IPS-NIHi7 (cell line): ENCODE measurements at regions not wholly inside any gene's neighbourhood (a gene's known extent, or its start where the extent isn't known, plus 50 kb on each side); places are given as distances from the start of the nearest gene placed in this dataset.
A peak's percentile ranks its signal among the peaks of the same experiment; 100 is the strongest.

Experiments used
- DNase-seq: peaks from one replicate; pipeline ENCODE4 v3.0.0; 2012; ENCODE audit warnings: mixed read lengths; ENCODE audit errors: extremely low spot score

DNA sequence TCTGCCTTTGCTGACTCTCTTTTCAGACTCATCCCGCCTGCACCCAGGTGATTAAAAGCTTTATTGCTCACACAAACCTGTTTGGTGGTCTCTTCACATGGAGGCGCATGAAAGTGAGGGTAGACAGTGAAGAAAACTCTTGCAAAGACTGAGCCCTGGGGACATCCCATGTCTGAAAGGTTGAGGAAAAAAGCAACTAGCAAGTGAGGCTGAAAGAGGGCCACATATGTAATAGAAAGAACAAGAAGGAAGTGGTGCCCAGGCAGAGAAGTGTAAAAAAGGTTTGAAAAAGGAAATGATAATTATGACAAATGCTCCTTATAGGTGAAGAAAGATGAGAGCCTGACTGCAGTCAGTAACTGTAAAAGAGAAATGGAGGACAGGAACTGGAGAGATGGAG is 115.9 kb upstream of the NEK7 start:
- no peak for DNase-seq

DNA sequence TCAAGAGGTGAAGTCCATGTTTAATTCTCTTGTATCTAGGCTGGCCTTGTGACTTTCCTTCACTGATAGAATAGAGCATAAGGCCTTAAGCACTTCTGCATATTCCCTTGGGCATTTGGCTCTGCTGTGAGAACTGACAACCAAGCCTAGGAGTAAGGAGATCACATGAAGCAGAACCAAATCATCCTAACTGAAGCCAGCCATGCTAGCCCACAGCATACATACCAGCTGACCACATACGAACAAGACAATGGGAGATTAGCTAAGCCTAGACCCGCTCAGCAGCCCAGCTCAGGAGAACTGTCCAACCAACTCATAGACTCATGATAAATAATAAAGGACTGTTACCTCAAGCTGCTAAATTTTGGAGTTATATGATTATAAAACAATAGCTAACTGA is 114.6 kb upstream of the NEK7 start:
- no peak for DNase-seq

DNA sequence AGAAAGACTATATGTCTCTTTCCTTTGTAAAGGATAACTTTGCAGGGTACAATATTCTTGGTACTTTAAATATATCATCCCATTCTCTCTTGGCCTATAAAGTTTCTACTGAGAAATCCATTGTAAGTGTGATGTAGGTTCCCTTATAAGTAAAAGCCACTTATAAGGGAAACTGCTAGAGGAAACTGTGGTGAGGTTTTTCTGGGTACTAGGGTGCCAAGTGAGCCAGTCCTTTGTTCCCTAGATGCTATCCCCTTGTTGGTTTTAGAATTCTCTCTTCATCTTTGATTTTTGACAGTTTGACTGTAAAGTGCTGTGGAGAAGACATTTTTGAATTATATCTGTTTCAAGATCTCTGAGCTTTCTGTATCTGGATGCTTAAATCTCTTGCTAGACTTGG is 108.9 kb upstream of the NEK7 start:
- DNase-seq = no peak

DNA sequence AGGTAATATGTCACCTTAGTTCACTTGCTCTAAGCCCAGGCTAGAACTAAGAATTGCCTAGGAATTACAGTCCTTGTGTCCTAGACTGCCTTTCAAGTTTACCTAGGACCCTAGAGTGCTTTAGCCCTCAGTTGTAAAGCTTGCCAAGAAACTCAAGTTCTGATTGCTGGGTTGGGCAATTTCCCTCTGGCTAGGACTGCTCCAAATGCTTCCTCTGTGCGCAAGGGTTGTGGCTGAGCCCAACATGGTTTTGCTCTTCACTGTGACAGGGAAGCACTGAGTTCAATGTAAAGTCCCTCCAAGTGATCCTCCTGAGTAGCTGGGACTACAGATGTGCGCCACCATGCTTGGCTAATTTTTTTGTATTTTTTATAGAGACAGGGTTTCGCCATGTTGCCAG is 102.3 kb upstream of the NEK7 start:
- no peak for DNase-seq

DNA sequence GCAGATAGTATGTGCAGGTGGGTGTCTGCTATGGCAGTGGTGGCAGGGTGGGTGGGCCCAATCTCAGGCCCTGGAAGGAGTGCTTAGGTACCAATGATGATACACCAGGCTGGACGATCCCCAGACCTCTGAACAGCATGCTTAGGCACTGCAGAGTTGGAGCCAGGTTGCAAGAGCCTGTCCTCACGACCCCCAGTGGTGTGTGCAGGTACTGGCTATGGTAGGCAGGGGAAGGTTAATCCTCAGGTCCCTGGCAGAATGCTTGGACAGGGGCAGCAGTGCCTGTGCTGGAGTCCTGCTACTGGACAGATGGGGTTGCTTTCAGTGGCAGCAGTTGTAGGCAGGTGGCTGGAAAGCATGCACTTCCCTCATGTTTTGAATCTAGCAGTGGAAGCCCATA is 100.5 kb upstream of the NEK7 start:
- peak; percentile 67 for DNase-seq

DNA sequence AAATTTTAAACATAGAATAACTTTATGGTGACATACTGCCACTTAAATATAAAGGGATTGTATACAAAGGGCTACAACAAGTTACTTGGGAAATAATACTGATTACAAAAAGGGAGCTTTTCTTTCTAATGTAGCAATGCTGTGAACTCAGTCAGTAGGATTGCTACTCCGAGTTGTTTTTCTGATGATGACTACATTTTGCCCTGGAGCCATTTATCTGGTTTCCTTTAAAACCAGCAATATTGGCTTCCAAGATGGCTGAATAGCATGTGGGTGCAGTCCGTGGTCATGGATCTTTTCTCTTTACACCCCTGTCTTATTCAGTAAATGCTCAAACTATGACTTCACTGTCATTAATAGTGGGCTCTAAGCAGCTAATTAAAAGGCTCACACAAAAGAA is 92.6 kb upstream of the NEK7 start:
- no peak for DNase-seq

DNA sequence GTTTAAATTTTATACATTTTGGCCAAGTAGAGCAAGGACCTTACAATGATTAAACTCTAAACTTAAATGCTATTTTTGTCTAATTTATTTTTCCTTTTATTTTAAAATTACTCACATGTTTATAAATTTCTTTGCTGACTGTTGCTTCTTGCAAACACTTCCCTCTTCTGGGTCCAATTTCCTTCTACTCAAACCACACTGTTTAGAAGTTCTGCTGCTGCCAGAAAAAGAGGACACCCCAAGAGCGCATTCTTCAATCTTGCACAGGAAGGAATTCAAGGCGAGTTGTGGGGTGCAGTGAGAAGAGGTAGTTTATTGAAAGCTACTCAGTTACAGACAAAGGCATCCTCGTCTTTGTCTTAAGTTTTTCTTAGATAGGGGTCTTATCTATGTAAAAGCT is 88.5 kb upstream of the NEK7 start:
- no peak for DNase-seq

DNA sequence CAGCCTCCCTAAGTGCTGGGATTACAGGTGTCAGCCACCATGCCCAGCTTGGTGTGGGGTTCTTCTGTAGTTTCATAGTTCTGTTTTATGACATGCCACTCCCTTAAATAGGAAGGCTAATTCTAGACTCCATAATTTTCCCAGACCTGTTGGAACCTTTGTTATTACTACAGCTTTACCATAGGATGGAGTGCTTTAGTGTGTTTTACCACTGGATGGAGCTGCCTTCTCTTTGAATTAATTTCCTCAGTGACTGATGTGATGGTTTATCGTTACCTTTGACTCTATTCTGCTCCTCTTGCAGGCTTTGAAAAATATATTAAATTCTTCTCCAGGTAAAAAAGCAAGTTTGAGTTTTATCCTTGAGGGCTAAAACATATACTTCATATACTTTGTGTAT is 84.6 kb upstream of the NEK7 start:
- DNase-seq = no peak

DNA sequence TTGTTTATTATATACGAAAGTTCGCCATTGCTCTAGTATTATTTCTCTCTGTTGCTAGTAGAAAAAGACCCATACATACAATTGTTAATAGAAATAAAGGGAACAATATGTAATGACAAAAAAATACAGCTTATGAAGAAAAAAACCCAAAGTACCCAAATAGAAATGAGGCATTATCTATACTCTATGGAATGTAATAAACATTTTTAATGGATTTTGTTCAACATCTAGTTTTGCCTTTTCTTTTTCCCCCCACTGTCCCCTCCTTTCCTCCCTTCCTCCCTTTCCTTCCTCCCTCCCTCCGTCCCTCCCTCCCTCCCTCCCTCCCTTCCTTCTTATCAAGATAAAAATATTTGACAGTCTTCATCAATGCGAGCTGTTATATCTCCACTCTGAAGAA is 81.5 kb upstream of the NEK7 start:
- DNase-seq = no peak

DNA sequence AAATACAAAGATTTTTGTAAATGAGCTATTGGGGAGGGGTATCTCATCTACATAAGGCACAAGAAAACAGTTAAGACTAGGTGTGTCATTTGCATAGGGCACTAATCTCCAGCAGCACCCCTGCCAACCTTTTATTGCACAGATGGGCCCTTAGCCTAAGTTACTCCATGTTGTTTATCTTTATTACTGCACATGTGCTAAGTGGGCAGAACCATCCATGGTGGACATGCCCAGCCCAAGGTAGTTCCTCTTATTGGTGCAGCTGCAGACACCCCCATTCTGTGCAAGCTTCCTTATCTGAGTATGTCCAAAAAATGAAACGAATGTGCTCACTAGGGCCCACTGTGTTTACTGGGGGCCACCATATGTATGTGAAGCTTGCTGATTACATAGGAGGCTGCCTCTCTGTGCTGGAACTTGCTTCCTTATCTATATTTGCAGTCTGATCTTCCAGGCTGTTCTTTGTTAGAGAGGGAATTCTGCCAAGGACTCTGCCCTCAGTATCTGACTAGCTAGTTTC is 77.3 kb upstream of the NEK7 start:
- no peak for DNase-seq

DNA sequence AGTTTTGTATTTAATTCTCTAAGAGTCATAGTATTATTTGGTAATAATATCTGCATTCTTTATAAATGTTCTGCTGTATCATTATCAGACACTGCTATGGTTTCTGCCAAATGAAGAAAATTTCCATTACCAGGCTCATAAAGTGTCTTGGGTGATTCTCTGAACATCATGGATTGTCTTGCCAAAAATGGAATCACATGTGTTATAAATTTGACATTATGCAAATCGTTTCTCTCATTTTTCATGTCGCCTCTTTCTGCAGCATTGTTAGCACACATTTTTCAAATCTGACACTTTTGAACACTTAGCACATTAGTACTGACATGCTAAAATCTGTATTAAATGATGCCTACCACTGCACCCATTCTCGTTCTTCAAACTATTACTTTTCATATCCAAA is 74.2 kb upstream of the NEK7 start:
- DNase-seq = no peak

DNA sequence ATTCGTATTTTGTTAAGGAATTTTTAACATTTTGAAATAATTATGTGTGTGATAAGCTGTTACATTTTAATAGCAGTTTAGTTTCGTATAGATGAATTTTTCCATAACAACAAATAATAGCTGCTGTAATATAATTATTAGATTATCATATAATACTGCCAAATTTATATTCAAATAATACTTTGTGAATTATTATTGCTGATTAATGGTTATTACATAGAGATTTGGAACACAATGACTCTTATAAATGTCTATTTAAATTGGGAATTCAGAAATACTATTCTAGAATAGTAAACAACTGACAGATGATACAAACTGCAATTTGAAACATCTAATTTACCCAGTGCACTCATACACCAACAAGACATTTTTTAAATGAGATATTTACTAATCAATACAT is 73.2 kb upstream of the NEK7 start:
- no peak for DNase-seq

DNA sequence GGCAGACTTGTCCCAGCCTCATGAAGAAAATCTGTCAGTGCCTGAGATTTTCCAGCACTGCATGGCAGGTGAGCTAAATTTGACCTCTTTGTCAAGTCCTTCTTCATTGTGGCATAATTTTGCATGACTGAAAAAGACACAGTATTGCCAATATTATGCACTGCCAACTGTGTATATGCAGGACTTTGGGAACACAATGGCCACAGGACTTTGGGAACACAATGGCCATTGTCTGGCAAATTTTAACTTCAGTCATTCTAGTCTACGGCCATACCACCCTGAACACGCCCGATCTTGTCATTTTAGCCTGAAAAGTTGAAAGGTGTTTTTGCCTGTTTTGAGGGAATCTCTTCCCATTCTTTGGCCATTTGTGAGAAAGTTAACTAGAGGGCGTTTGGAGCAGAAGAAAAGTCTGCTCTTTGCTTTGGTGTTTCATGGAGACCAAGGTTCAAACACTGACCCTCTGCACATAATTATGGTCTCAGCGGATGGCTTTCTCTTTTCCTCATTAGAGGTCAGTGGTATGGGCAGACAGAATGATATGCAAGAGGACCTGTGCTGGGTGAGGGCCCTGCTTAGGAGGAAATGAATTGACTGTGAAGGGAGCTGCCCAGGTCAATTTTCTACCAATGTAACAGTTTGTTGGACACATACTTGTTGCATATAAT is 72.4 kb upstream of the NEK7 start:
- no peak for DNase-seq

DNA sequence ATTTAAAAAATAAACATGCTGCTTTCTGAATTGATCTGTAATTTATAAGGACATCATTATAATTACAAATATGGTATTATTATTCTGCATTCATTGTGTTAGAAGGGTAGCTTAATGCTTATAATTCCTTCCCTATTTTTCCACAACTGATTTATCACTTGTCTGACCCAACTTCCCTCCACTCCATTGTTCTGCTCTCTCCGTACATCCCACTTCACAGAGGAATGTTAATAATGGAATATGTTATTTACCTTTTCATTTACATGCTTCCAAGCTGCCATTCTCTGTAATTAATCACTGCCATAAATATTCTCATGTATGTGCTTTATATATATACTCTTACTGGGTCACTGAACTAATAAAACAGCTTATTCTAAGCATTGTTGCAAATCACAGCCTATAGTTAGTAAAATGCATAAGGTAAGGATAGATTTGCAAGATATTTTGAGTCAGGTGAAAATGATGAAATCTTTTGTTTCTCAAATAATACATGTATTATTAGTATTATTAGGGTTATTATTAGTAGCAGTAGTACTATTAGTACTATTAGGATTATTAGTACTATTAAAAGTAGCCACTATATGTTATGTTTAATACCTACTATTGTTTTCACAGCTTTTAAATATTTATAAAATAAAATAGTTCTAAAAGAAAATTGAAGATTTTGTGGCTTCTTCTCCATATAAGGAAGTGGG is 70.6 kb upstream of the NEK7 start:
- no peak for DNase-seq

DNA sequence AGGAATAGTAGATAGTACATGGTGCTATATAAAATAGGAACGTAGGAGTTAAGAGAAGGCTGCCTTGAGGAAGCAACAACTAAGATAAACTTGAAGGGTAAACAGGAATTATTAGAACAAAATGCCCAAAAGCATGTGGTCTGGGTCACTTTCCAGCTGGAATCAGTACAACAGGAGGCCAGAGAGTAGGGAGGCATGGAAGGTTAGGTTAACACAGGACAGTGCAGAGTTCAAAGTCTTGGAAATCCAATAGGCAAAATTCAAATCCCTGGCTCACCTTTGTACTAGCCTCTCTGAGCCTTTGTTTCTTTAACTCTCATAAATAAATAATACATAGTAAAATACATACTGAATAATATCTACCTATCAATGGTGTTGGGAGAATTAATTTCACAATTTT is 69.0 kb upstream of the NEK7 start:
- DNase-seq = no peak

DNA sequence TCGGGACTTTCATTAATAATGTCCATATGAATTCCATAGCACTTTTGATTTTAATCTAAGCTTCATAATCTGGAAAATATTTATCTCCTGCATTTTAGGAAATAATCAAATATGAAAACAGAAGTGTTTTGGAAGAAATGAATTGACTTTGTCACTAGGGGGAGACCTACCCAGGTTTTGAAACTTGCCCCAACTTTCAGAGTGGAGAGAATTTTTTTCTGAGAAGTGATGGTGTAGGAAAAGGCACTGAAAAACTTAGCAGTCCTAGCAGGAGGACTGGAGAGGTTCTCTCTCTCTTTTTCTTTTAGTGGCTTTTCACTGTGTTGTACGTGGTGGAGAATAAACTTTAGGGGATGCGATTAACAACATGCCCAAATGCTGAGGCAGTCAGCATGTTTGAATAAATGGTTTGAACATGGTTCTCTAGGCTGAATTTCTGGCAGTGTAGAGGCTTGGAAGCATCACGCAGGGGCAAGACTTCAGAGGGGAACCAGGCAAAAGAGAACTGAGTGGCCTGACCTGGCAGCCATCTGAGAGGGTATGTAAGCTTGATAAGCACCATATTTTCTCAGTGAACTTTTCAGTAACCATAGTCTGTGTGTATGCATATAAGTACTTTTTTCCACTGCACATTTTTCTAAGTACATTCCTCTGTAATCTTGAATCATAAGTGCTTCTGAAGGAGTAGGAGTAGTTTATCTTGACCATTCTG is 68.3 kb upstream of the NEK7 start:
- DNase-seq = peak; percentile 41

DNA sequence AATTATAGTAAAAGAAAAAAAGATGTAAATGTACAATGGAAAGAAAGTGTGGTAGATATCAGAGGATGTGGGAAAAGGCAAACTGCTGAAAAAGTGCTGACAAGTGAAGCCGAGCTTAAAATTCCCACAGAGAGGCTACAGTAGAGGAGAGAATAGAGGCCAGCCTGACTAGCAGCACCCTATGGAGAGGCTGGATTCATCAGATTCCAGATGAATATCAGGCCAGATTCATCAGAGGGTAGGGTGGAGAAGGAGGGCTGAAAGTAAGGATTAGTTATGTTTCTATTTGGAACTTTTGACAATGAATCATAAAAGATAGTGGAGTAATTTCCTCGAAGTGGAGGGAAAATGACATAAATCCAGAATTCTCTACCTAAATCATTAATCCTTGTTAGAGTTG is 60.4 kb upstream of the NEK7 start:
- peak; percentile 14 for DNase-seq

DNA sequence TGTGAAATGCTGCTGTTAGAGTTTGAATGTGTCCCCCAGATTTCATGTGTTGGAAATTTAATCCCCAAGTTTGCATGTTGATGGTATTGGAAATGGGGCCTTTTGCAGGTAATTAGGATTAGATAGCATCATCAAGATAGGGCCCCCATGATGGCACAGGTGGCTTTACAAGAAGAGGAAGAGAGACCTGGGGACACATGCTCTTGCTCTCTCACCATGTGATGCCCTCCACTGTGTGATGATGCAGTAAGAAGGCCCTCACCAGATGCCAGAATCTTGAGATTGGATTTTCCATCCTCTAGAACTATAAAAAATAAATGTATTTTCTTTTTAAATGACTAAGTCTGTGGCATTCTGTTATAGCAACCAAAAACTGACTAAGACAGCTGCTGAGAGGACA is 57.0 kb upstream of the NEK7 start:
- DNase-seq = no peak

DNA sequence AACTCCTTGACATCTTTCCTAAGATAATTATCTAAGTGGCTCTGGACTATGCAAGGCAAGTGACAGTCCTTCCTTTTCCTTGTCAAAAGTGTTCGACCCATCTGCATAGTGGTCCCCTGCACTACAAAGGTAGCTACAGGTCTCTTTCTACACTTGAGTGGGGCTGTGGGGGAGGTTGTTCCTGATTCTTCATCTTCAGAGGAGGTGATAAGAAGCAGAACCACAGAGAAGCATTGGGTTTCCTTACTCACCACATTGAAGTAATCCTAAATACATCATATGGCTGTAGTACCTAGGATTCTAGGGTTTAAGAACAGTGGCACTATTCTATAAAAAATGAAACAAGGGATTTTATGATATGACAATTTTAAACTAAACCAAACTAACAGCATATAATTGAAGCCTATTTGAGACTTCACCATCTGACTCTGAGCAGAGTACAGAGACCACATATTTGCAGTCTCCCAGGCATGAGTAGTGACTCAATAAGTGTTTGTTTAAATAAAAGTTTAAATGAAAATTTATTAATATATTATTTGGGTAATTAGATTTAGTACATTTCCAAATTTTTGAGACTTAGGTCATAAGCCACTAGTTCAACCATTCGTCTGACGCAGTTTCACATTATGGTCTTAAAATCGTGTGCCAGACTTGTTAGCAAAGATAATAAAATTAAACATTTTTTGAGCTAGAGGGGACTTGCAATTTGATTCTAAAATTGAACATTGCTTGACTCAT is 54.9 kb upstream of the NEK7 start:
- no peak for DNase-seq

DNA sequence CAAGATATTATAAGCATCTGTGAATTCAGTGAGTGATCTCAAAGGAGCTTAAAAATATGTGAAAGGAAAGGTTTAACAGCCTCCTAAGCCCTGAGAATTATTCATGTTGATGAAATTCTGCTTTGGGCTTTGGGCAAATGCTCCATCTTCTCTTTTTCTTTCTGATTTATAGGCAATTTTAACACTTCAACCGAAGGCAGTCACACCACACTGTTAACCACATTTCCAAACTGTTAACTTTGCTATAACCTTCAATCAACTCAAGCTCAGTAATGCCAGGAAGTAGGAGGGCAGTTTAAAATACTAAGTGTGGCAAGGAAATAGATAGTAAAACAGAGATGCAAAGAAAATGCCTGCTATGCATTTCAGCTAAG is 54.4 kb upstream of the NEK7 start:
- no peak for DNase-seq

DNA sequence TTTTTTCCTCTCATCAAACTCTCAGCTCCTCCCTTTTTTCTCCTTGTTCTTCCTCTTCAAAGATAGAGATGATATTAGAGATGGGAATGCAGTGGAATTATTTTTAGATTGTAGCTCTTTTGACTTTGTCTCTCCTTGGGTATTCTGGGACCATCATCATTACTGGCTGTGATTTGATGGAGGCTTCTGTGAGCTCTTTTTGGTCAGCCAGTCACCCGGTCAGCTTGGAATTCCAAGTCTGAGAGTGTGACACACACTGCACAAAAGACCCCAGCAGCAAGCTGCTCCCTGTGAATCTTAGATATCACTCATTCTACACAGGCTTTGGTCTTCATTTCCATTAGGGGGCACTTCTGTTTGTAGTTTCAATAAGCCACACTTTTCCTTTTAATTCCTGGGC is 51.6 kb upstream of the NEK7 start:
- DNase-seq = no peak

DNA sequence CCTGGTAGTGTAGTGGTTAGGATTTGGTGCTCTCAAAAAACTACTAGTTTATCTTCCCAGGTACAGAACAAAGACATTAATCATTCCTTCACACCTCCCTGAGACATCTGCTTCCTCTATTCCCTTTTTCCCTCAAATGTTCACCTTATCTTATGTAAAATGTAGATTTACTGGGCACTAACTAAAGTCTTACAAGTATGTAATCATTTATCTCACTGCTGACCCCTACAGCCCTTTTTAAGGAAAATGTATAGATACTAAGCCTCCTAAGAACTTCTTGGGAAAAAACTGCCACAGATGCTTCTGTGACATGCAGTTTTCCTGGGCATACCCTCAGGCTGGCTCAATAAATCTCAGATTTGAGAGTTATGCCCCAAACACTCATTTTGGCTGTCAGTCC is 50.8 kb upstream of the NEK7 start:
- no peak for DNase-seq
